Sigmoid colon (tissue), 4 donors: ENCODE measurements at regions not wholly inside any gene's neighbourhood (a gene's known extent, or its start where the extent isn't known, plus 50 kb on each side); places are given as distances from the start of the nearest gene placed in this dataset.

Source experiments
- EP300 ChIP-seq, 4 donors: sonication (generic); formaldehyde crosslinking; IDR thresholded peaks; one replicate each; pipeline ENCODE4 v1.6.1; 2017; ENCODE audit warnings: antibody characterized with exemption in 4 of 4
- POLR2A ChIP-seq, 2 donors: fragments of 450-650 bp; IDR thresholded peaks; one replicate each; pipeline ENCODE4 v1.6.1; 2016; ENCODE audit warnings: antibody characterized with exemption in 2 of 2, mild to moderate bottlenecking in 2 of 2, moderate library complexity in 2 of 2
- TF ChIP-seq, protein P1 (sequence below), 4 experiments: fragments of 450-650 bp in 3 of 4; fragments of 200-600 bp in 1 of 4; IDR thresholded peaks; one replicate each; pipeline ENCODE4 v1.5.1; 2016 to 2019; ENCODE audit warnings: antibody characterized with exemption in 4 of 4, mild to moderate bottlenecking in 3 of 4, moderate library complexity in 2 of 4

DNA sequence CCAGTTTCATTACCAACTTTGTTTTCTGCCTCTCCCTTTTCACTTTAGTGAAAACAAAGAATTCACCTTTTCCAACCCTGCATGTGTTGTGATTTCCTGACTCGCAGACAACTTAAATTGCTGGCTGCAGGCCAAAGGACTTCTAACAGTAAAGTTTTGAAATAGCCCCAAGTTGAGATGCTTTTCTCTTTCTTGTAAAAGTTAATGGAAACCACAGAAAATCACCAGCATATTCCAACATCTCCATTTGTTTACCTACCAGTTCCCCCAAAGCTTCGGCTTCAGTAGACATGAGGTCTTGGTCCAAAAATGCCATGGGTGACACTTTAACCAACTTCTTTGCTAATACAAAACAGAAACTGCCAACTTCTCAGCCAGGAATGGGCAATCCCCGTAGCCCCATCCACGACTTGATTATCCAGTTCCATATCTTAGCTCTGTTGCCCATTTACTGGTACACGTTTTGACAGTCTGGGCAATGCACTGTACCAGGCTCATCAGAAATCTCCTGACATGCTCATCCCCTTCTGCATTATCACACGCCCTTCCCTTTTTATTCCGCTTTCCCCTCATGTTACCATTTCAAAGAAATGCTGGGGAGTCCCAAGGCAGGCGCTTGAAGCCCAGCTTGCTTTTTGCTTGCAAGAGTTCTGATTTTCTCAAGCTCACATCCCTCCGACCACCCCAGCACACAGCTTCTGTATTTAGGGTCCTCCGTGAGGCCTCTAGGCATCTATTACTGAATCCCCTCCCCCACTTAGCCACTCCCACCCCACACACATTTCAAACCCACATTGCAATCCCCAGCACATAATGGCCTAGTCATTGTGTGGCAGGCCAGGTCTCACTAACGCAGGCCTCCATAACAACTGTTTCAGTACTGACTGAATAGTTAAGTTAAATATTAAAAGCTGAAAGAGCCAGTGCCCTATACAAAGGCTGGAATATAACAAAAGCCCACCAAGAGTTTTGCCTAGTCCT, 137.9 kb upstream of the S100G start:
- TF ChIP-seq POLR2A (IDR thresholded peaks at IDR 0.05) (no peak), EP300 (IDR thresholded peaks at IDR 0.05) (no peak)
- TF ChIP-seq, protein P1, sequence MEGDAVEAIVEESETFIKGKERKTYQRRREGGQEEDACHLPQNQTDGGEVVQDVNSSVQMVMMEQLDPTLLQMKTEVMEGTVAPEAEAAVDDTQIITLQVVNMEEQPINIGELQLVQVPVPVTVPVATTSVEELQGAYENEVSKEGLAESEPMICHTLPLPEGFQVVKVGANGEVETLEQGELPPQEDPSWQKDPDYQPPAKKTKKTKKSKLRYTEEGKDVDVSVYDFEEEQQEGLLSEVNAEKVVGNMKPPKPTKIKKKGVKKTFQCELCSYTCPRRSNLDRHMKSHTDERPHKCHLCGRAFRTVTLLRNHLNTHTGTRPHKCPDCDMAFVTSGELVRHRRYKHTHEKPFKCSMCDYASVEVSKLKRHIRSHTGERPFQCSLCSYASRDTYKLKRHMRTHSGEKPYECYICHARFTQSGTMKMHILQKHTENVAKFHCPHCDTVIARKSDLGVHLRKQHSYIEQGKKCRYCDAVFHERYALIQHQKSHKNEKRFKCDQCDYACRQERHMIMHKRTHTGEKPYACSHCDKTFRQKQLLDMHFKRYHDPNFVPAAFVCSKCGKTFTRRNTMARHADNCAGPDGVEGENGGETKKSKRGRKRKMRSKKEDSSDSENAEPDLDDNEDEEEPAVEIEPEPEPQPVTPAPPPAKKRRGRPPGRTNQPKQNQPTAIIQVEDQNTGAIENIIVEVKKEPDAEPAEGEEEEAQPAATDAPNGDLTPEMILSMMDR (IDR thresholded peaks at IDR 0.05): no peak
